Neuronal stem cell (in vitro differentiated cells): ENCODE measurements at regions not wholly inside any gene's neighbourhood (a gene's known extent, or its start where the extent isn't known, plus 50 kb on each side); places are given as distances from the start of the nearest gene placed in this dataset.

Experiments
- DNase-seq: peaks from one replicate; pipeline ENCODE4 v3.0.0-alpha.2; 2013; ENCODE audit warnings: low spot score
- H2AFZ ChIP-seq: one replicate; pipeline ENCODE4 v1.6.1; 2013; ENCODE audit warnings: mild to moderate bottlenecking, low read length, inconsistent platforms
- H2AK5ac ChIP-seq: 2 replicates; pipeline ENCODE4 v1.6.1; 2013; ENCODE audit warnings: low read depth, mild to moderate bottlenecking, inconsistent platforms, low read length, moderate library complexity, mixed read lengths
- H2BK120ac ChIP-seq: 2 replicates; pipeline ENCODE4 v1.6.1; 2013; ENCODE audit warnings: low read depth, mild to moderate bottlenecking, inconsistent platforms, low read length, moderate library complexity, mixed read lengths
- H2BK12ac ChIP-seq: one replicate; pipeline ENCODE4 v1.6.1; 2013; ENCODE audit warnings: low read length, inconsistent platforms
- H2BK15ac ChIP-seq: 2 replicates; pipeline ENCODE4 v1.6.1; 2013; ENCODE audit warnings: mild to moderate bottlenecking, low read length, inconsistent platforms, mixed read lengths
- H2BK5ac ChIP-seq: one replicate; pipeline ENCODE4 v1.6.1; 2013; ENCODE audit warnings: inconsistent platforms, mild to moderate bottlenecking, low read length, moderate library complexity
- H3K14ac ChIP-seq: one replicate; pipeline ENCODE4 v1.6.1; 2013; ENCODE audit warnings: low read length, inconsistent platforms
- H3K18ac ChIP-seq: 2 replicates; pipeline ENCODE4 v1.6.1; 2013; ENCODE audit warnings: low read length, inconsistent platforms
- H3K23ac ChIP-seq: 2 replicates; pipeline ENCODE4 v1.6.1; 2013; ENCODE audit warnings: low read depth, mild to moderate bottlenecking, mixed read lengths, low read length, inconsistent platforms; ENCODE audit not compliant: poor library complexity
- H3K27ac ChIP-seq: replicated peaks from 3 replicates; pipeline ENCODE4 v1.5.1; 2013; ENCODE audit warnings: low read length, inconsistent platforms
- H3K27me3 ChIP-seq, 3 experiments: 2 replicates each; pipeline ENCODE4 v1.6.1; 2013; ENCODE audit warnings: low read length in 3 of 3, mild to moderate bottlenecking in 2 of 3, inconsistent platforms in 1 of 3, low read depth in 1 of 3, mixed read lengths in 1 of 3, moderate library complexity in 1 of 3; ENCODE audit not compliant: control insufficient read depth in 3 of 3, insufficient read depth in 3 of 3
- H3K36me3 ChIP-seq, 2 donors: replicated peaks in 1 of 2; 2 replicates each; pipeline ENCODE4 v1.6.1; 2013; ENCODE audit warnings: low read length in 2 of 2; ENCODE audit not compliant: control insufficient read depth in 2 of 2, insufficient read depth in 2 of 2
- H3K4ac ChIP-seq: 2 replicates; pipeline ENCODE4 v1.6.1; 2013; ENCODE audit warnings: inconsistent platforms, mild to moderate bottlenecking, low read length, moderate library complexity
- H3K4me1 ChIP-seq, 2 donors: 1 replicate in 1 of 2; 2 replicates in 1 of 2; pipeline ENCODE4 v1.6.1; 2013; ENCODE audit warnings: low read length in 2 of 2, low read depth in 1 of 2; ENCODE audit not compliant: control insufficient read depth in 2 of 2, insufficient read depth in 1 of 2
- H3K4me2 ChIP-seq: one replicate; pipeline ENCODE4 v1.6.1; 2013; ENCODE audit warnings: mild to moderate bottlenecking, low read length, inconsistent platforms; ENCODE audit not compliant: insufficient read depth, poor library complexity, severe bottlenecking
- H3K4me3 ChIP-seq, 2 donors: 2 replicates each; pipeline ENCODE4 v1.5.1; 2013; ENCODE audit warnings: low read length in 2 of 2, mild to moderate bottlenecking in 2 of 2, inconsistent platforms in 1 of 2, moderate library complexity in 1 of 2
- H3K79me1 ChIP-seq: one replicate; pipeline ENCODE4 v1.6.1; 2013; ENCODE audit warnings: low read depth, mild to moderate bottlenecking, inconsistent platforms, low read length, moderate library complexity
- H3K9ac ChIP-seq: one replicate; pipeline ENCODE4 v1.6.1; 2013; ENCODE audit warnings: mild to moderate bottlenecking, low read depth, low read length, inconsistent platforms; ENCODE audit not compliant: poor library complexity
- H3K9me3 ChIP-seq, 2 donors: replicated peaks in 1 of 2; 2 replicates each; pipeline versions ENCODE3 to v1.6.1; 2013; ENCODE audit warnings: low read length in 2 of 2, mild to moderate bottlenecking in 2 of 2, inconsistent platforms in 1 of 2, low read depth in 1 of 2, mixed read lengths in 1 of 2, moderate library complexity in 1 of 2; ENCODE audit not compliant: control insufficient read depth in 2 of 2, insufficient read depth in 1 of 2
- H4K8ac ChIP-seq: one replicate; pipeline ENCODE4 v1.6.1; 2013; ENCODE audit warnings: low read depth, mild to moderate bottlenecking, inconsistent platforms, low read length, moderate library complexity
- H4K91ac ChIP-seq: one replicate; pipeline ENCODE4 v1.6.1; 2013; ENCODE audit warnings: low read length, low read depth, mild to moderate bottlenecking, inconsistent platforms; ENCODE audit not compliant: poor library complexity
- WGBS, 2 donors: extraction: QIAGEN DNeasy Blood & Tissue Kit; methylation state at CpG; one replicate each; pipeline ENCODE4 v1.1.7; 2013; ENCODE audit warnings: missing lambda C conversion rate in 2 of 2, mixed read lengths in 1 of 2; ENCODE audit not compliant: insufficient read length in 2 of 2, insufficient replicate concordance in 1 of 2; ENCODE audit errors: extremely low coverage in 2 of 2; 5-methylcytosine and 5-hydroxymethylcytosine counted together

DNA sequence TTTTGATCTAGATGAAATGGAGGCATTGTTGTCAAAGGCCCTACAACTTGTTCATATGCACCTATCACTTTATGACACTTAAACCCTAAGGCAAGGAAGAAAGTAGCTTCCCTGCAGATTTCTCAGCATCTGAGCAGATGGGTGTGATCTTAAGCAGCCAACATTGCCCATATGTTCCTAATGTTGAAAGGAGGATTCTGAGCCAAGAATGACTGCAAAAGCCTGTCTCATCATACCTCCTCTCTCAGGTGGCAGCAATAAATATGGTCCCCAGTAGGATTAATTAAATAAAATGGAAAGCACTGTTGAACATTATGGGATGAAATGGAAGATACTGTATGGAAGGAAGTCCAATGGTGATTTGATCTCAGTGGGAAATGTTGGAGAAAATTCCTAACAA lies 538.1 kb upstream of the MAN1A1 start:
- no peak overlapping the region for H3K27ac ChIP-seq
- H3K9me3 ChIP-seq: peaks cover 0 to 3% of the 10 kb centered on the region in 2 donors
- H3K14ac ChIP-seq: no peak overlapping the region

DNA sequence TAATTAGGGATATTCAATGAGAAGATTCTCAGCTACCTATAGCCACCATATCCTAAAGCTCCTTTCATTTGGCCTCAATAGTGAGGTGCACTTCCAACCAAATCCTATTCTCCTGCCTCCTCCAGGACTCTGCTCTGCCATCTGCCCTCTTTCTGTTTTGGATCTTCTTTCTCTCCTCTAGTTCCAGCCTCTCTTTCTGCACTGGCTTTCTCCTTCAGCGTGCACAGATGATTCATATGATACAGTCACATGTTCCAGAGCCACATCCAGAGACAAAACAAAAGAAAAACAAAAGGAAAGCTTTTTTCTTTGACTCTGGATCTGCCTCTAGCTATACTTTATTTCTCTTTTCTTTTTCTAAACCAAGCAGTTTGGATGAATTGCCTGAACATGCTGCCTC lies 531.9 kb upstream of the MAN1A1 start:
- Histone ChIP-seq H4K8ac (no peak overlapping the region), H2BK5ac (no peak overlapping the region), H3K4ac (no peak overlapping the region), H2BK15ac (no peak overlapping the region), H3K23ac (no peak overlapping the region), H3K9me3 (peaks cover 0 to 3% of the 10 kb centered on the region in 2 donors), H2BK120ac (no peak overlapping the region), H3K14ac (no peak overlapping the region), H3K36me3 (no peaks in the 10 kb centered on the region), H3K18ac (no peak overlapping the region), H2BK12ac (no peak overlapping the region), H3K9ac (no peak overlapping the region), H3K79me1 (no peaks in the 10 kb centered on the region), H4K91ac (no peak overlapping the region), H3K27ac (no peak overlapping the region), H3K4me1 (no peaks in the 10 kb centered on the region), H3K27me3 (no peaks in the 10 kb centered on the region), H3K4me3 (no peak overlapping the region), H2AK5ac (no peak overlapping the region), H2AFZ (no peak overlapping the region), H3K4me2 (no peak overlapping the region)
- no CpG with 5 or more reads among the region's 1 CpG for WGBS, 2 donors
- no peak for DNase-seq

More for the DNA sequence above, 538.1 kb upstream of the MAN1A1 start:
- Histone ChIP-seq H2BK5ac (no peak overlapping the region), H2BK12ac (no peak overlapping the region), H3K23ac (no peak overlapping the region), H4K91ac (no peak overlapping the region), H3K9ac (no peak overlapping the region), H3K4me2 (no peak overlapping the region), H3K4me3 (no peak overlapping the region), H4K8ac (no peak overlapping the region), H3K4me1 (no peaks in the 10 kb centered on the region), H3K36me3 (no peaks in the 10 kb centered on the region), H3K18ac (no peak overlapping the region), H3K79me1 (no peaks in the 10 kb centered on the region), H2AK5ac (no peak overlapping the region), H2BK15ac (no peak overlapping the region), H3K27me3 (no peaks in the 10 kb centered on the region), H2AFZ (no peak overlapping the region), H2BK120ac (no peak overlapping the region), H3K4ac (no peak overlapping the region)
- DNase-seq: no peak

DNA sequence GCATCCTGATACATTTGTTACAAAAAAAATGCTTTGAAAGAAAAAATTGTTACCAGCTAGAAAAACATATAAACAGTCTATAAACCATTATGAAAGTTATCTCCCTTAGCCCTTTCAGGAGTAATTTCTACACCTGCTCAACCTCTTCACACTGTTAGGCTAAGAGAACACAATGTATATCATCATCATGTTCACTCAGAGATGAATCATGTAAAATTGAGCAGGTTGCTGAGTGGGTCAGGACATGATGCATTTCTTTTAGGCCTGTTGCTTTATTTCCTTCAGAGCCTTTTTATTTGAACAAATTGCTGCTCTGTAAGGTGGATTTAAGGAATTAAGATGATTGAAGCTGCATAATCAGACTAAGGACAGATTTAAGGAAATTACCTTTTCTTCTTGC lies 531.3 kb upstream of the MAN1A1 start:
- Histone ChIP-seq H3K4ac (no peak overlapping the region), H2BK12ac (no peak overlapping the region), H3K4me3 (no peak overlapping the region), H3K23ac (no peak overlapping the region), H4K8ac (no peak overlapping the region), H2BK5ac (no peak overlapping the region), H2BK15ac (no peak overlapping the region), H3K14ac (no peak overlapping the region), H3K27ac (no peak overlapping the region), H2AK5ac (no peak overlapping the region), H3K4me2 (no peak overlapping the region), H3K9me3 (peaks cover 0 to 3% of the 10 kb centered on the region in 2 donors), H2AFZ (no peak overlapping the region), H3K79me1 (no peaks in the 10 kb centered on the region), H2BK120ac (no peak overlapping the region), H4K91ac (no peak overlapping the region), H3K36me3 (no peaks in the 10 kb centered on the region), H3K27me3 (no peaks in the 10 kb centered on the region), H3K9ac (no peak overlapping the region), H3K4me1 (no peaks in the 10 kb centered on the region), H3K18ac (no peak overlapping the region)
- DNase-seq: no peak

- no peak overlapping the region for H3K4me2 ChIP-seq
- H3K14ac ChIP-seq: no peak overlapping the region
- no peak for DNase-seq
- no peak overlapping the region for H2AK5ac ChIP-seq
- H3K9ac ChIP-seq: no peak overlapping the region
- no peak overlapping the region for H2AFZ ChIP-seq
- peaks cover 0 to 3% of the 10 kb centered on the region in 2 donors for H3K9me3 ChIP-seq
- no peaks in the 10 kb centered on the region for H3K36me3 ChIP-seq
- no CpG with 5 or more reads among the region's 1 CpG for WGBS, 2 donors
- H3K27me3 ChIP-seq: no peaks in the 10 kb centered on the region
- no peak overlapping the region for H2BK120ac ChIP-seq
- no peak overlapping the region for H3K27ac ChIP-seq
- no peak overlapping the region for H4K8ac ChIP-seq
- H3K79me1 ChIP-seq: no peaks in the 10 kb centered on the region
- H3K23ac ChIP-seq: no peak overlapping the region
- H3K4me3 ChIP-seq: no peak overlapping the region
- no peak overlapping the region for H2BK12ac ChIP-seq
- no peaks in the 10 kb centered on the region for H3K4me1 ChIP-seq
- H2BK5ac ChIP-seq: no peak overlapping the region
- H2BK15ac ChIP-seq: no peak overlapping the region
- H3K4ac ChIP-seq: no peak overlapping the region
- no peak overlapping the region for H4K91ac ChIP-seq
- no peak overlapping the region for H3K18ac ChIP-seq
Observed at GRCh38 chr6:119879731-119880130, 530.2 kb upstream of the MAN1A1 start.
